Right hindlimb (tissue), 1 donor: ENCODE measurements at regions not wholly inside any gene's neighbourhood (a gene's known extent, or its start where the extent isn't known, plus 50 kb on each side); places are given as distances from the start of the nearest gene placed in this dataset.

Experiments used
- DNase-seq: peaks from one replicate; pipeline ENCODE4 v3.0.0-alpha.2; 2018

DNA sequence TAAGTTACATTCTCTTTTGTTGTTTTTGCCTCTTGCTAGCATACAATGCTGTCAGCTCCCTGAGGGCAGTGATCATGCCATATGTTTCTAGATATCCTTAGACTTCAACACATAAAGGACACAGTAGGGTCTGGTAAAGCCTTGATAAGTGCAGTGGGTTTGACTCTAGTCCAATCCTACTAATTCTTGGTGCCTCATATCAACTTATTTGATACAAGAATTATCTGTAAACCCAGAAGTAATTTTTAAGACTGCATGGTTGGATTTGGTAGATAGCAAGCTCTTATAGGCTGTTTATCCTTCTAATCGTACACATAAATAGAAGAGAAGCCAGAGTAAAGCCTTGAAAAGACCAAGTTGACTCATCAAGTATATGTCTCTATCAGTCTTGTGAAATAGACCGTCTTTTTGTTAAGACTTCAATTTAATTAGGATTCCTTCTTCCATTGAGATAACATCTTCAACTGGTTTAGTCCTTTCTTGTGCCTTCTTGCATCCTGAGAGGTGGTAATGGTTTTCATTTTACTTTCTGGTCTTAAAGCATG is 265.6 kb upstream of the CDIN1 start:
- DNase-seq: no peak

- DNase-seq: no peak
These were observed 263.8 kb upstream of the CDIN1 start for GRCh38 chr15:36315649-36316048.

DNA sequence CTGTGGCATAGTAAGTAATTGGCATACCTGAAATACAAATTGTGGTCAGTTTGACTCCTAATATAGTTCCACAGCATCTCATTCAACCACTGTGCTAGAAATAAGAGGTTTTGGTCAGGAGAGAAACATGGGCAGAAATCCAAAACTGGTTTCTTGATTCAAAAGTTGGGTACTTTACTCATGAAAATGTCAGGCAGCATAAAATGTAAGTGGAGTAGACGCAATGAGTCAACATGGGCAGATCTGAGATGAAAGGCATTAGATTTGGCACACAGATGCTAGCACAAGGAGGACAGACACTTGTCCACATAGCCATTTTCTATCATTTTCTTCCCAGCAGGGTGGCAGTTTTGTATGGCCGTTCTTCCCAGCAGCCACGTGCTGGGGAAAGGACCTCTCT is 255.8 kb upstream of the CDIN1 start:
- DNase-seq: no peak

GRCh38 chr15:36325206-36325605 is 254.2 kb upstream of the CDIN1 start:
- no peak for DNase-seq

- no peak for DNase-seq
These were observed 249.8 kb upstream of the CDIN1 start for GRCh38 chr15:36329592-36329991.

- DNase-seq: no peak
These were observed 248.8 kb upstream of the CDIN1 start for GRCh38 chr15:36330598-36330997.

DNA sequence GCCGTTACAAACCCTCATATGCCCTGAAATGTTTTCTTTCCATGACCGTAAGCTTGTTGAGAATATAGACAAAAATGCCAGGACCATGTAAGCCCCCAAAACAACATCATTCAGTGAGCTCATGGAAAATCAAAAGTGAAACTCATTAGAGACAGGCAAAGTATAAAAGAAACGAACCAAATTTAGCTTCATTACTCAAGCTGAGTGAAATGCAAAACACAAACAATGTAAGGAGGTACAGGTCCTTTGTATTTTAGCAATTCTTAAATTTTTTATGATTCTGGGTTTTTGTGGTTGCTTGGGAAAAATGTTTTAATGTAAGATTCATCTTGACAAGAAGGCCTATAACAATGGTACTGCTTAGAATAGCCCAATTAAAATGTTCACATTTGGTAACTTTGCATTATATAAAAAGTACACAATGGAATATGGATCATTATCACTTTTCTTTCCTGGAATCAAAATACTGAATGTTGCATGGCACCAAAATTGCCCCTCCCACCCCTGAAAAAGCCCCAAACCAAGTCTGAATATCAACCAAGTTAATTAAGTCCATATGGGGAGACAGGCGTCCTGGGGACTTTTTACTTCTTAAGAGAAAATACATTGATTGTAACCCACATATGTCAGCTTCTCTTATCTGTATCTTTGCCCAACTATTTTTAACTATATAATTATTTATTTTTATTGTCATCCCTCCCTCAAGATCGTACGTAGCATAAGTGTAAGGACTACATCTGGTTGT is 247.7 kb upstream of the CDIN1 start:
- DNase-seq: no peak

DNA sequence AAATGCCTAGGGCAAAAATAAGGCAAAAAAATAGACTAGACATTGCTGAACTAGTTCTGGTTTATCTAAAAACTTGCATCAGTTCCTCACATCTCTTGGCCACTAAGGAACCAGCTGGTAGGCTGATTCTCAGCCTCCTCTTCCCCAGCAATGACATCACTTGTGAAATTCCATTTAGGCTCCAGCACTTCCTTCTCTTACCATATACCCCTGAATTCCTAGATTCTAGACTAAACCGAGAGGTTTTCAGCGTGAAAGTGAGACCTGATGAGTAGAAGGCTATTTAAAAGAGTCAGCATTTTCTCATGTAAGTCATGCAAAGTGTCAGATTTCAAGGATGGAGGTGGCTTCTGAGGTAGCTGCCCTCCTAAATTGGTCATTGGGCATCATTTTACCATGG is 247.1 kb upstream of the CDIN1 start:
- no peak for DNase-seq

- no peak for DNase-seq
These were observed 246.5 kb upstream of the CDIN1 start for GRCh38 chr15:36332896-36333295.

- no peak for DNase-seq
These were observed 245.4 kb upstream of the CDIN1 start for GRCh38 chr15:36334059-36334458.

- DNase-seq: no peak
These were observed 244.2 kb upstream of the CDIN1 start for GRCh38 chr15:36335224-36335623.

- DNase-seq: no peak
These were observed 243.8 kb upstream of the CDIN1 start for GRCh38 chr15:36335659-36336058.

GRCh38 chr15:36344887-36345286 is 234.5 kb upstream of the CDIN1 start:
- DNase-seq: no peak

- no peak for DNase-seq
These were observed 232.1 kb upstream of the CDIN1 start for GRCh38 chr15:36347272-36347858.

- no peak for DNase-seq
These were observed 223.0 kb upstream of the CDIN1 start for GRCh38 chr15:36356466-36356865.

DNA sequence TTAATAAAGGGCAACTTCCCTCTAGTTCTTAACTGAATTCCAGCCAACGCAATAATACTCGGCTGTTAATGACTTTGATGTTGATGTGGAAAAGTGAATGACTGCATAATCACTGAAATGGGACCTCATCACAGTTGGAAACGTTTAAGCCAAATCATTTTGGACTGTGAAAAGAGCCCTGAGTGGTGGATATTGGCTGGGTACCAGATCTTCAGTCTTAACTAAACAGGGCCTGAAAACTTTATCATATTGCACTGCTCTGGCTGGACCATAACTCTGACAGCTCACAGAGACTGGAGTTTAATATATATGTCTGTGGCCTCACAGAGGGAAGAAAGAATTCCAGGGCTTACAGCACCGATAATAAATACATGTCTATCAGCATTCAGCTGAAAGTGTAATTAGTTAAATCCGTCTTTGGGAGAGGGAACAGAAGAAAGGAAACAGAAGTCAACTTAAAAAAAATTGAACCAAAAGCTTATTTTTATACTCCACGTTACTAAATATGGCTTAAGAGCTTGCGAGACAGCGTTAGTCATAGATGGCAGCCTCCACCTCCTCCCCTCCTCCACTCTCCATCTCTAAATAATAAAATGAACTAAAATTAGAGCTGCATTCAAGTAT is 222.3 kb upstream of the CDIN1 start:
- DNase-seq: no peak

- no peak for DNase-seq
These were observed 221.3 kb upstream of the CDIN1 start for GRCh38 chr15:36358094-36358493.

DNA sequence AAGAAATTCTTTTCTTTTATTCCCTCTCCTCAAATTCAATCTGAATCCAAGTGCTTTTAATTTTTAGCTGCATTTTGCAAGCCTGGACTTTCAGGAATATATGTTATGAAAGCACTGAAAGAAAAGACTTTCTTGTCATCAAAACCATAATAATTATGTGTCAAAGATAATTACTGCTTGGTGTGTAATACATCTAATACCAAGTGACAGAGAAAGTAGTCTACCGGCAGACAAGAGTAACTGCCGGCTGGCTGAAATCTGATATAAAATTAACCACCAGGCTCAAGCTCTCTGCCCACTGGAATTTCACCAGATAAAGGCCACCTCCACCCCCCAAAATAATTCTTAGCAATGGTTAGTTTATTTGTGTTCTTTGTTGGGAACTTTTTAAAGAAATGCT is 220.9 kb upstream of the CDIN1 start:
- DNase-seq: no peak

DNA sequence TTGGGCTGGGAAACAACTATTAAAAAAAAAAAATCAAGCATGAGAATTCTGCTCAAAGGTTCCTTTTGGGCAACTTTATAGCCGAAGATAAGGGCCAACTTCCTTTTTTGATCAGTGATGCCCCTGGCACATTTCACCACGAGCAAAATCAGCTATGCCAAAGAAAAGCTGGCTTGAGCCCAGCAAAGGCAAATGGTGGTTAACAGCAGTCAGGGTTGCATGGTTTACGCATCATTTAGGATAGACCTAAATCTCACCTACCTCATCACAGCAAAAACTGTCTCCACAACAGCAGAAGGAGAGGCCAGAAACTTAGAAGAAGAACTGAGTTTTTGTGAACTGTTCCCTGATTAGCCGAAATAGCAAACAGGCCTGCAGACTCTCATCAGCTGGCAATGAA is 220.1 kb upstream of the CDIN1 start:
- DNase-seq: no peak

GRCh38 chr15:36361351-36361870 is 218.0 kb upstream of the CDIN1 start:
- no peak for DNase-seq

DNA sequence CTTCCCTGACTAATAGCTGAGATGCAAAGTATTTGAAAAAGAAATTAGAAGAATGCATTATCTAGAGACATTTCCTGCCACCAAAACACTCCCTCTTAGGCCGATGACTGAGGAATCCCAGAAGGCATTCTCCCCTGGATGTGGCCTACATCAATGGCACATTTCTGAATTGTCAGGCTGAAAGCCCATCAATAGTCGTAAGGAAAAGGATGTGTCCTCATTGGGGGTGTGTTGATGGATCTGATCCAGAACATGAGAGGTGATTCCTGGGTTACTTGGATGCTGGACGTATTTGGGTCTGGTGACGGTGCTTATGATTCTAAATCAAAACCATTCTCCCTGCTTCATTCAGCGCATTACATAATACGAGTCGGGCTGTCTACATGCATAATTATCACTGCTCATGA is 216.9 kb upstream of the CDIN1 start:
- no peak for DNase-seq

DNA sequence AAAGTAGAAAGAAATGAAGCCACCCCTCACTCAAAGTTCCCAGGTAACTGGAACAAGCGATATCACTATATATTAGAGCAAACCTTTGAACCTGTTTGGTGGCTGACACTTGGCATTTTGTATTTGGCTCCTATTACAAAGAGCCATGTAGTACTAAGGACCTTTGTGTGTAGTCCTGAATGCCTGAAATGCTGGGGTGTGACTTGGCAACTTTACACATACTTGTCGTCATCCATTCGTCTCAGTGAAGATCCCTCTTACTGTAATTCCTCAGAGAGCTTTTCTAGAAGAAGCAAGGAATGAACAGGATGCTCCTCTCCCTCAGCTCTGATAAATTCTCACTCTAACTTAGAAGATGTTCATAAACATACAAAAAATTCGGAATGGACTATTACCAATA is 216.1 kb upstream of the CDIN1 start:
- DNase-seq: no peak

DNA sequence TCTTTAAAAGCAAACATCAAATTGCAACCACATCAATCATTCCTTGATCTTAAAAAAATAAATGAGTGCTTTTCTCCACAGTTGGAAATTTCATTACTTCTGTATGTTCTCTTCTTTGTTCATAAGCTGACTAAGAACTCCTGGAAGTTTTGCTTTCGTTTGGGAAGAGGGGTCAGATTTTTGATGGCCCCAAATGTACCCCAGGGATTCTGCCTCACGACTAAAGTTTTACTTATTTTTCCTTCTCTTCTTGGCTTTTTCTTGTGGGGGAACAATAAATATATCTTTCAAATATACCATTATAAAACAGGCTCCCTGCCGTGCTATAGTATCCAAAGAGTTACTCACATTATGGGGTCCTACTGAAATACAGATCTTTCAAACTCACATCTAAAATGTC is 215.0 kb upstream of the CDIN1 start:
- no peak for DNase-seq

DNA sequence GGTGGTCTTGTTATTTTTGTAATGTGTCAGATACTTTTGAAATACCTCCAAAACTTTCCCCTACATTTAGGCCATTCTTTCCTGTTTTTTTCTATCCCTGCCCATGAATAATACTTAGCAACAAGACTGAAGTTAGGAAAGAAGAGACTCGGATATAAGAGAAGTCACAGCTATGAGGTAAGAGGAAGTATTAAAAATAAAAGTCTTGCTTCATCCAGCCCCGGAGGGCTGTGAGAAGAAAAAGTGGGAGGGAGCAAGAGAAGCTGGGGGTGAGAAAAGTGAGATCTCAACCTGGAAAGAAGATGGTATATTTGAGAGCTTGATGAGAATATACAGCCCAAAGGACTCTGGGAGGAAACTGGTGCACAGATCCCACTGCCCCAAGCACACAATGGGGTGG is 213.5 kb upstream of the CDIN1 start:
- DNase-seq: no peak
